B cell (primary cell): ENCODE measurements at regions not wholly inside any gene's neighbourhood (a gene's known extent, or its start where the extent isn't known, plus 50 kb on each side); places are given as distances from the start of the nearest gene placed in this dataset.

ENCODE experiments used
- ATAC-seq: fragments of 200-7000 bp; cut with Tn5 transposase; one replicate; pipeline ENCODE4 v1.10.0; 2021; ENCODE audit warnings: low read depth, mild to moderate bottlenecking, moderate number of reproducible peaks, moderate library complexity
- CTCF ChIA-PET: fragments of 350-600 bp; sonication (Branson Sonifier 250); formaldehyde crosslinking; loops from one replicate; lab custom pipeline; 2021; ENCODE audit warnings: antibody characterized with exemption, inconsistent platforms; lab: Charles Lee
- POLR2A ChIA-PET: fragments of 350-600 bp; sonication (Branson Sonifier 250); formaldehyde crosslinking; loops from one replicate; lab custom pipeline; 2021; ENCODE audit warnings: antibody characterized with exemption; lab: Charles Lee
- DNase-seq: peaks from one replicate; pipeline ENCODE4 v3.0.0; 2013
- H2AFZ ChIP-seq: 2 replicates; pipeline ENCODE4 v1.6.1; 2012; ENCODE audit warnings: mild to moderate bottlenecking, low read depth, low read length; ENCODE audit not compliant: insufficient read depth, poor library complexity, severe bottlenecking
- H3K27ac ChIP-seq, 2 donors: 1 replicate in 1 of 2; 2 replicates in 1 of 2; pipeline ENCODE4 v1.5.1; 2012 to 2013; ENCODE audit warnings: low read length in 2 of 2, mild to moderate bottlenecking in 2 of 2, moderate library complexity in 1 of 2
- H3K27me3 ChIP-seq, 4 experiments: fragments of 200-600 bp in 1 of 4; sonication (generic) in 1 of 4; replicated peaks in 1 of 4; 1 replicate in 2 of 4; 2 replicates in 2 of 4; pipeline versions ENCODE4 v1.6.1 to v1.7.0; 2013 to 2016; ENCODE audit warnings: low read length in 3 of 4, mild to moderate bottlenecking in 2 of 4, mixed read lengths in 1 of 4, moderate library complexity in 1 of 4; ENCODE audit not compliant: insufficient read depth in 4 of 4, control insufficient read depth in 3 of 4; ENCODE audit errors: control extremely low read depth in 1 of 4
- H3K36me3 ChIP-seq, 2 experiments: replicated peaks in 1 of 2; 1 replicate in 1 of 2; 2 replicates in 1 of 2; pipeline versions ENCODE4 v1.6.1 to v1.7.1; 2013; ENCODE audit warnings: low read length in 1 of 2; ENCODE audit not compliant: insufficient read depth in 2 of 2, control insufficient read depth in 1 of 2; ENCODE audit errors: control extremely low read depth in 1 of 2, extremely low read depth in 1 of 2
- H3K4me1 ChIP-seq, 2 donors: fragments of 200-600 bp in 1 of 2; sonication (generic) in 1 of 2; 1 replicate in 1 of 2; 2 replicates in 1 of 2; pipeline versions ENCODE4 v1.5.1 to v1.6.1; 2013 to 2017; ENCODE audit warnings: low read length in 2 of 2; ENCODE audit not compliant: control insufficient read depth in 2 of 2, insufficient read depth in 2 of 2
- H3K4me2 ChIP-seq: replicated peaks from 2 replicates; pipeline ENCODE3; 2012; ENCODE audit warnings: mild to moderate bottlenecking, low read depth, low read length; ENCODE audit not compliant: poor library complexity, severe bottlenecking
- H3K4me3 ChIP-seq, 5 experiments: fragments of 200-600 bp in 1 of 5; sonication (generic) in 1 of 5; 1 replicate in 3 of 5; 2 replicates in 2 of 5; pipeline versions ENCODE4 v1.5.1 to v1.7.0; 2011 to 2016; ENCODE audit warnings: low read length in 4 of 5, mild to moderate bottlenecking in 4 of 5, low read depth in 2 of 5, control low read depth in 1 of 5, moderate library complexity in 1 of 5; ENCODE audit not compliant: insufficient read depth in 1 of 5; ENCODE audit errors: control extremely low read depth in 1 of 5, extremely low read depth in 1 of 5
- H3K79me2 ChIP-seq: fragments of 200-600 bp; sonication (generic); one replicate; pipeline ENCODE4 v1.6.0; 2016; ENCODE audit warnings: low read length; ENCODE audit not compliant: control insufficient read depth, insufficient read depth
- H3K9ac ChIP-seq: fragments of 200-600 bp; sonication (generic); 2 replicates; pipeline ENCODE4 v1.6.1; 2017; ENCODE audit warnings: mild to moderate bottlenecking, low read length, moderate library complexity
- H3K9me3 ChIP-seq, 3 donors: one replicate each; pipeline versions ENCODE4 v1.6.1 to v1.7.1; 2013; ENCODE audit warnings: low read length in 2 of 3; ENCODE audit not compliant: control insufficient read depth in 2 of 3, insufficient read depth in 1 of 3; ENCODE audit errors: control extremely low read depth in 1 of 3
- H4K20me1 ChIP-seq: 2 replicates; pipeline ENCODE4 v1.6.0; 2012; ENCODE audit warnings: mild to moderate bottlenecking, low read length; ENCODE audit not compliant: insufficient read depth, control insufficient read depth, poor library complexity, severe bottlenecking
- H3K27ac Mint-ChIP-seq: one replicate; pipeline ENCODE4 v1.8.0; 2021; ENCODE audit warnings: mixed read lengths
- H3K27me3 Mint-ChIP-seq: one replicate; pipeline ENCODE4 v1.8.0; 2021; ENCODE audit warnings: mixed read lengths
- H3K4me1 Mint-ChIP-seq: one replicate; pipeline ENCODE4 v1.8.0; 2021; ENCODE audit warnings: mixed read lengths
- H3K4me3 Mint-ChIP-seq: one replicate; pipeline ENCODE4 v1.8.0; 2021; ENCODE audit warnings: mixed read lengths
- H3K9me3 Mint-ChIP-seq: one replicate; pipeline ENCODE4 v1.8.0; 2022; ENCODE audit warnings: mixed read lengths; ENCODE audit not compliant: insufficient read depth
- CTCF ChIP-seq: fragments of 200-600 bp; IDR thresholded peaks from one replicate; pipeline ENCODE4 v1.8.0; 2022; ENCODE audit warnings: antibody characterized with exemption, mild to moderate bottlenecking
- EZH2 ChIP-seq: IDR thresholded peaks from 2 replicates; pipeline ENCODE4 v1.6.1; 2012; ENCODE audit warnings: borderline replicate concordance, low read depth, mild to moderate bottlenecking, moderate library complexity, low read length; ENCODE audit not compliant: insufficient read depth, poor library complexity, severe bottlenecking
- WGBS: methylation state at CpG from one replicate; pipeline ENCODE4 v1.1.5; 2013; ENCODE audit warnings: missing lambda C conversion rate; ENCODE audit not compliant: insufficient coverage; 5-methylcytosine and 5-hydroxymethylcytosine counted together
- intact Hi-C: fragments of 100-400 bp; cut with micrococcal nuclease; formaldehyde crosslinking; loops from one replicate; pipeline ENCODE4 v1.10.0; 2022

GRCh38 chr17:77853191-77853977 lies 105.1 kb upstream of the TNRC6C start:
- no peak overlapping the region for H3K4me2 ChIP-seq
- ChIA-PET POLR2A (interaction anchor here (1.0 kb wide), 1 partner anchor 9 kb away, joined by 6 read pairs; no protein-coding TSS in a partner anchor), CTCF (no interaction called here)
- Mint-ChIP-seq H3K27ac (no peak overlapping the region), H3K4me1 (peaks cover 8% of the 10 kb centered on the region), H3K27me3 (peaks cover 24% of the 10 kb centered on the region), H3K4me3 (no peak overlapping the region), H3K9me3 (no peaks in the 10 kb centered on the region)
- no peak overlapping the region for H2AFZ ChIP-seq
- 96% methylated on average over 18 of the region's 20 CpGs for WGBS
- no peak overlapping the region for H3K4me3 ChIP-seq
- no peaks in the 10 kb centered on the region for H3K79me2 ChIP-seq
- DNase-seq (no peak), ATAC-seq (no peak)
- H3K9me3 ChIP-seq = peaks cover 0 to 14% (median 0%) of the 10 kb centered on the region in 3 donors
- TF ChIP-seq CTCF = no peak
- no peaks in the 10 kb centered on the region for H3K36me3 ChIP-seq
- no peak overlapping the region for H3K9ac ChIP-seq
- peaks cover 0 to 30% (median 8%) of the 10 kb centered on the region in 4 experiments for H3K27me3 ChIP-seq
- intact Hi-C loops = no loop called here
- H3K4me1 ChIP-seq = peaks cover 4 to 15% of the 10 kb centered on the region in 2 donors
- H4K20me1 ChIP-seq = no peaks in the 10 kb centered on the region
- H3K27ac ChIP-seq = no peak overlapping the region

DNA sequence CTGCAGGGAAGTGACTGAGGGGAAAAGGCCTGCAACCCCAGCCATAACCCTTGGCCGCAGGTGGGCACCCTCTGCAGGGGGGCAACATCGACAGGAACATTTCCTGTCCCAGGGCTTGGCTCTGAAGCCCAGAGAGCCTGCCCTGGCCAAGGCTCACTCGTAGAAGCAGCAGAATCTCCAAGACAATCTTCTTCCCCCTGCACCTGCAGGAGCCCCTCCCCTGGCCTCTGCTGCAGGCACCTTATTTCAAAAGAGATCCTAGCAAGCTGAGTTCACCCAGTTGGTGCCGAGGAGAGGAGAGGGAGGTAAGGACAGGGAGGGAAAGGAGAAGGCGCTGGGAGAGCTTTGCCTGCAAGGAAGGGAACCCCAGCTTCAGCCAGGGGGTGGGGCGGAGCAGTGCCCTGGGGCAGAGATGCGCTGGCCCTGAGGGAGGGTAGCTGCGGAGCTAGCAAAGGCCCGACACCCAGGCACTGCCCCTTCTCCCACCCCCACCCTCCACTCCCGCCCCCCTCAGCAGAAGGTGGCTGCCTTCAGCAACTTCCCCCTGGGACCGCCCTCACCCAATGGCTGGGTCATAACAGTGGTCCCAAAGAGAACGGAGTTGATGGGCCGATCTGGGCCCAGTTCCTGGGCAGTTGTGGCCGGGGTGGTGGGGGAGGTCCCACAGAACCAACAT lies 104.3 kb upstream of the TNRC6C start:
- no peaks in the 10 kb centered on the region for H3K9me3 Mint-ChIP-seq
- H2AFZ ChIP-seq = no peak overlapping the region
- ChIA-PET POLR2A (interaction anchor here (1.0 kb wide), 1 partner anchor 10 kb away, joined by 6 read pairs; no protein-coding TSS in a partner anchor), CTCF (no interaction called here)
- no peak for DNase-seq
- peaks cover 4 to 15% of the 10 kb centered on the region in 2 donors for H3K4me1 ChIP-seq
- no peak for ATAC-seq
- H3K4me1 Mint-ChIP-seq = peaks cover 8% of the 10 kb centered on the region
- peaks cover 0 to 33% (median 10%) of the 10 kb centered on the region in 4 experiments for H3K27me3 ChIP-seq
- H3K79me2 ChIP-seq = no peaks in the 10 kb centered on the region
- no peaks in the 10 kb centered on the region for H4K20me1 ChIP-seq
- H3K4me3 Mint-ChIP-seq = no peak overlapping the region
- 83% methylated on average over 11 of the region's 14 CpGs for WGBS
- no peak overlapping the region for H3K4me3 ChIP-seq
- H3K27ac Mint-ChIP-seq = no peak overlapping the region
- H3K4me2 ChIP-seq = no peak overlapping the region
- no peaks in the 10 kb centered on the region for H3K36me3 ChIP-seq
- intact Hi-C loops = no loop called here
- no peak overlapping the region for H3K27ac ChIP-seq
- TF ChIP-seq CTCF (no peak), EZH2 (no peak)
- peaks cover 33% of the 10 kb centered on the region for H3K27me3 Mint-ChIP-seq
- peaks cover 0 to 14% (median 0%) of the 10 kb centered on the region in 3 donors for H3K9me3 ChIP-seq
- no peak overlapping the region for H3K9ac ChIP-seq
